HG03025 (cell line): ENCODE measurements at regions not wholly inside any gene's neighbourhood (a gene's known extent, or its start where the extent isn't known, plus 50 kb on each side); places are given as distances from the start of the nearest gene placed in this dataset.

Experiments
- ATAC-seq: cut with Tn5 transposase; IDR thresholded peaks from one replicate; pipeline ENCODE4 v1.9.1; 2021; ENCODE audit warnings: mild to moderate bottlenecking, moderate library complexity; ENCODE audit not compliant: unreplicated experiment, low FRiP score

DNA sequence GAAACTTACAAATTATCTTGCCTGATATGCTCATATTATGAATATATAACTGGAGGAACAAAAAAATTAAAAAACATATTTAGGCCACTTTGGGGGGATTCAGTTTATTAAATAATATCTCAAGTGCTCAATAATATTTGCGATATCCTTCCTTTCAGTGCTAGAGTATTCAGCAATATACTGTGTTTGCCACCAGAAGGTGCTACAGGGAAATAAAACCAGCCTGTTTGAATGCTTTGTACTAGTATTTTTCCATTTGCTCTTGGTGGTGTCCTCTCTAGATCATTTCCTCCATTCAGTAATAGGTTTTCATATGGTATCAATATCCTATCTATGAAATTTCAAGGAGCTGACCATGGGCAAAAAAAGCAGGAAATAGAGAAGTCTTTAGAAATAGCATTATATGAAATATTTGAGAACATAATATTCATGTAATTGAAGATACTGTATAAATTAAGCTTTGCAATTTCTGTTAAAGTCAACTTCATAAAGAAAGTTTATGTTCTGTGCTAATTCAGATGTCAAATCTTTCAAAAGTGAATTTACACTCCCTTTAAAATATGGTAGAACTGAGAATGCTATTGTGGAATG is 106.2 kb upstream of the NAV3 start:
- peak; percentile 73 for ATAC-seq

- ATAC-seq = no peak
These were observed 107.4 kb upstream of the NAV3 start for GRCh38 chr12:77723308-77723707.

GRCh38 chr12:77722536-77722935 is 108.2 kb upstream of the NAV3 start:
- no peak for ATAC-seq

DNA sequence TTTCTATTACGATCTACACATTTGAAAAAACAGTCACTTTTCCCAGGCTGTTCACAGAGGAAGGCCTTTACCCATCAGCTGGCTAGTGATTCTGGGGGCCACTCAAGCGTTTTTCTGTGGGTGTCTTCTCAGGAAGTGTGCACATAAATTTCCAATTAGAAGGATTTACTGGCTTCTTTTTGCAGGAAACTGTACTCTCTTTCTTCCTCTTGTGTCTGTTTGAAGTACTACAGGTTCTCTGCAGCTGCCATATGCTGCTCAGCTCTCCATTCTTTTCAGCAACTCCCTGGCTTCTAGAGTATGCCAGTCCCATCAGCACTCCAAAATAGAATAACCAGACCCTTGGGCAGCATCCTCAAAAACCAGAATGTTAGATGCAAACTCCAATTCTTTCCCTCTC is 110.4 kb upstream of the NAV3 start:
- ATAC-seq = no peak

- no peak for ATAC-seq
These were observed 120.5 kb upstream of the NAV3 start for GRCh38 chr12:77710209-77710608.

GRCh38 chr12:77697126-77697525 is 133.6 kb upstream of the NAV3 start:
- no peak for ATAC-seq

DNA sequence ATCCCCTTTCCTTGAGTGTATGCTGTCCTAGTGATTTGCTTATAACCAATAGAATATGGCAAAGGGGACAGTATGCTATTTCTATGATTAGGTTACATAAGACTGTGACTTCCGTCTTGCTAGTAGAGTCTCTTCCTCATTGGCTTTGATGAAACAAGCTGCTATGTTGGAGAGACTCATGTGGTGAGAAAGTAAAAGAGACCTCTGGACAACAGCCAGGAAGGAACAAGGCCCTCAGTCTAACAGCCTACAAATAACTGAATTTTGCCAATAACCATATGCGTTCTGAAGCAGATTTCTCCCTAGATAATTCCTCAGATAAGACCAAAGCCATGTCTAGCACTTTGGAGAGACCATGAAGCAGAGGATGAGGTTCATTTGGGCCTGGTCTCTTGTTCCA is 134.5 kb upstream of the NAV3 start:
- ATAC-seq = no peak

GRCh38 chr12:77689510-77690086 is 141.1 kb upstream of the NAV3 start:
- no peak for ATAC-seq

DNA sequence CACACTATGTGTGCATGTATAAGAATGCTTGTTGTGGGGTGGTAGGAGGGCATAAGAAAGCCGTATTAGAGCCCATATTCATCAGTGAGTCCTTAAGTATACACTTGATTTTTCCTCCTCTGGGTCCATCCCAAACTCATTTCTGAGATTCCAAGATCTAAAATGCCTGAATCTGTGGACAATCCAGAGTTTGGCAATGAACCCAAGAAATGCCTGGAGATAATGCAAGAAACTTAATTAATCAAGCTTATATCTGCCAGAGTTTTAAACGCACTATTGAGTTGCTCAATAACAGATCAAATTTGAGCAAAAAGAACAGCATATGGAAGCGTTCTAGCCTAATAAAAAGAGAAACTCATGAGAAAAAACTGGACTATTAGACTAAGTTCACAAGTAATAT is 143.4 kb upstream of the NAV3 start:
- ATAC-seq = no peak

GRCh38 chr12:77686760-77687159 is 143.9 kb upstream of the NAV3 start:
- ATAC-seq = no peak

DNA sequence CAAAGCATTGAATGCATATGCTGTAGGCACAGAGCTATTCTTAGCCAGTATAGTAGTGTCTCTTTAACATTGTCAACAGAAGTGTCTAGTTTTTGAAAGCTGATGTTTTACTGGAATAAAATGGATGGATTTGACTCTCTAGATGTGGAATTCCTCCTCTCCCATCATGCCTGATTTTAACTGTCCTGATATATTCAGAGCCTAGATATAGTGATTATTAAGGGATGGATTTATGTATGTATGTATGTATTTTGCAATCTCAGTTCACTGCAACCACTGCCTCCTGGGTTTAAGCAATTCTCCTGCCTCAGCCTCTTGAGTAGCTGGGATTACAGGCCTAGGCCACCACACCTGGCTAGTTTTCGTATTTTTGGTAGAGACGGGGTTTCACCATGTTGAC is 144.8 kb upstream of the NAV3 start:
- no peak for ATAC-seq

DNA sequence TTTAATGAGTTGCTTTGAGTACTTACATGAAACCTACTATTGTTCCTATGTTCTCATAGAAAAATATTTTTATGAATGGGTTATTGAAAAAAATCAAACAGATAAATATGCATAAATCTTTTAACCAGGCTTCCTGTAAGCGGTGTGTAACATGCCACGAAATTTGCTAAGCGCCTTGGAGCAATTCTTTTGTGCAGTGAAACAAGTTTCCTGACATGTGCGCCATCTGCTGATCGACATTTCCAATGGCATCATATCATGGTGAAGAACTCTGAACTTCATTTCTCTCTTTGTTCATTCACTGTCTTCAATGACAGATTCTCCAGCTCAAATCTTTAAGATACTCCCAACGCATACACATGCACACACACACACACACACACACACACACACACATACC is 145.6 kb upstream of the NAV3 start:
- no peak for ATAC-seq

GRCh38 chr12:77682488-77682887 is 148.2 kb upstream of the NAV3 start:
- no peak for ATAC-seq

DNA sequence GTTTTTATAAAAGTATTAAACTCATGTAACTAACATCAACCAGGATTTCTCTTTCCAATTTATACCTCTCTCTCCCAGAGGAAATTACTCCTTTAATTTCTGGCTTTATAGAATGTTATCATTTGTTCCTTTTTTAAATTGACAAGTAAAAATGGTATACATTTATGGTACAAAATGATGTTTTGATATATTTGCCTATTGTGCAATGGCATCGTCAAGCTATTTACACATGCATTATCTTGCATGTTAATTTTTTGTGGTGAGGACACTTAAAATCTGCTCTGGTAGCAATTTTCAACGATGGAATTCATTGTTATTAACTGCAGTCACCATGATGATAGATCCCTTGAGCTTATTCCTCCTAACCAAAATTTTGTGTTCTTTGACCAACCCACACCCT is 149.0 kb upstream of the NAV3 start:
- ATAC-seq = no peak

DNA sequence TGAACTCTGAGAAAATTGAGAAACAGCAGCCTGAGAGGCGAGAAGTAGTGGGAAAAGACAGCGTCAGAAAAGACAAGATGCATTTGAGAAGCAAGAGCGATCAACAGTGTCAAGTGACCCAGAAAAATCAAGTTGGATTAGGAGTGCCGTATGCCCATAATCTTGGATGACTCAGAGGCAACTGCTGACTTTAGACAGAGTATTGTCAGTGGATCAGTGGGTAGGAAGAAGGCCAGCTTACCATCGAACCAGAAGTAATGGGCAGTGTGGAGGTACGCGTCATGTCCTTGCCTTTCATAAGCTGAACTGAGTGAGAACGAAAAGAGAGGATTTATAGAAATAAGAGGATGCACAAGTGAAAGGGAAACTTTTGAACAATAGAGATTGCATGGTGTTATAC is 151.0 kb upstream of the NAV3 start:
- ATAC-seq = no peak

DNA sequence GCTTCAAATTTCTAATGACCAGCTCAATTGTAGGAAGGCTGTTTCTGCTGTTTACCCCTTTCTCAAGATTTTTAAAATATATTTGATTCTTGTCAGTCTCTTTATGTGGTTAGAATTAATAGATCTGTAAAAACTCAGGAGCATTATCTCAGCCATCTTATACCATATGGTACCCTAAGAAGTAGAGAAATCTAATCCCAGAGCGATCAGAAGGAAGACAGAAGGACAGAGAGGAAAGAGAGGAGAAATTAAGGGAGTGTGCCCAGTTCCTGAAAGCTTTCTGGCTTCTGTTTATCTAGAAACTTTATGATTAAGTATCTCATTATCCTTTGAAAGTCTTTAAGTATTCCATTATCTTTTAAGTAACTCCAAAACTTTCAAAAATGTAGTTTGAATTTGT is 152.1 kb upstream of the NAV3 start:
- ATAC-seq = no peak

DNA sequence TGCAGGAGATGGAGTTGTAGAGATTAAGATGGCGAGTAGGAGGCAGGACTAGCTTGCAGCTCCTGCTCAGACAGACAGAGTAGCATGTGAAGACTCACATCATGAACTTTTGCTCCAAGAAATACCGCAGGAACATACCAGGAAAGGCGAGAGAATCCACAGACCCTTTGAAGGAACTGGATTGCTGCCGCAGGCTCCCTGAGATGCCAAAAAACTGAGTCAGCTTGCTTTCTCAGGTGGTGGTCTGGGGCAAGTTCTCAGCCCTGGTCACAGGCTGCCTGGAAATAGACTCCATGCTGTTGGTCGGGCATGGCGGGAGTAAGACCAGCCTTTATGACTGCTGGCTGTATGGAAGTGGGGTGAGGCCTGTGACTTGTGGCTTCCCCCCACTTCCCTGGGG is 163.6 kb upstream of the NAV3 start:
- ATAC-seq = no peak

DNA sequence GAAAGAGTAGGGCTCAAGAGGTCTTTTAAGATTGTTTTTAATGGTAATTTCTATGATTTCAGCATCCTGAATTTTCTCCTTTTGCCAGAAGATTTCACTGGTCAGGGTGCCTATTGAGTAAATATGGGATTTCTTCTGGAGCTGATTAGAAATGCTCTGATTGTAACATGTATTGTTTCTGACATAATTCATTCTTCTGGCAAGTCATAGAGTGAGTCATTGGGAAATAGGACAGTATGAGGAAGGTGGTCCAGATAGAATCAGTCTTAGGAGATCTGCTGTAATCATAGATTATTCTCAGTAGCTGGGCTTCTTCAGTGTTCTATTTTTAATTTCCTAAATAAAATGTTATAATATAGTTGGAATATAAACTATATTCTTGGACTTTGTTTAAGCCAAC is 182.0 kb upstream of the NAV3 start:
- ATAC-seq = no peak

DNA sequence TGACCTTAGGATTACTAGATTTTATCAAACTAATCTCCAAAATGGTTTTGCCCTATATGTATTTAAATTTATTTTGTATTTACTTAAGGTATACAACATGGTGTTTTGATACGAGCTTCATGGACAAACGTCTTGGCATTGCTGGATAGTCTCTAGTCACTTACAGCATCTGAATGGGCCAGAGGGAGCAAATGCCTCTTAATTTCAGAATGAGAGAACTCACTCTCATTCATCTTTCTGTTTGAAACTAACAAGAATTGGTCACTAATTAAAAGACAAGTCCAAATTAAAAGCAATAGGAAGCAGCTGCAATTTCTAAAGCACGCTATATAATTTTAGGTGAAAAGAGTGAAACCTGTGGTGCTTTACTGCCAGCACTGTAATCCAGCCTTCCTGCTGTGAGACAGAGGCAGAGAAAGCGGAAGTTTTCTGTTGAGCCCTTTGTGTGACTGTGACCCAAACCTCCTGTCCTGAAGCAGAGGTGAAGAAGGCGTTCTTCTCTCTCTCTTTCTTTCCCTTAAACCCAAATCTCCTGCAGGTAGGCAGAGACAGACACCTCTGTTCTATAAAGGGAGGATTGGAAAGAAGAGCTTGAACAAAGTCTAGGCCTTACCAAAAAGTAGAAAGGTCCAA is 184.6 kb upstream of the NAV3 start:
- no peak for ATAC-seq

DNA sequence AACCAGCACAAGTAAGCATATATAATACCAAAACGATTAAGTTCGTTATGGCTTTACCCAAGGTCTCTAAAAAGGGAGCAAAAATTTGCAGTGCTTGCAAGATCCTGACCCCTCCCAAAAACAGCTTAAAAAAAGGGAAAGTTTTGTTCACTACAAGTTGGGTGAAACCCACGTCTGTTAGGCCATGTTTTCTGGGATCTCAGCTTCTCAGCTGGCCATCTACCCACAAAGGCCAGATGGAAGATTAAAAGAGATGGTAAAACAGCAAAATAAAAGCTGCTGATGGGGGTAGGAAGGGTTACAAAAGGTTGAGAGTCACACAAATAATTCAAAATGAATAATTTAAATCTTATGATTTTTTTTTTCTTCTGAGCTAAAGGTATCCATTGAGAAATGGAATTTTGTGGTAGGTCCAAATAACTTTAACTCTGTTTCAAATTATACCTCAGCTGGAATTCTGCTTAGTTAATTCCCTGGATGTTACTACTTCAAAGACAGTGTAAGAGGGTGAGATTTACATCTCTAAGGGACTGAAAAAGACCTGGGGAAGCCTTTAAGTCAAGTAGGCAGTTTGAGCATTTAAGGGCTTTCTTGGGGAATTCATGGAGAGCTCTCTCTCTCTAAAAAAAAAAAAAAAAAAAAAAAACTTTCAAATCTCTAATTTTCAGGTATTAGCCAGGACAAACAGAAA is 185.6 kb upstream of the NAV3 start:
- no peak for ATAC-seq

GRCh38 chr12:77642246-77642645 is 188.4 kb upstream of the NAV3 start:
- no peak for ATAC-seq

DNA sequence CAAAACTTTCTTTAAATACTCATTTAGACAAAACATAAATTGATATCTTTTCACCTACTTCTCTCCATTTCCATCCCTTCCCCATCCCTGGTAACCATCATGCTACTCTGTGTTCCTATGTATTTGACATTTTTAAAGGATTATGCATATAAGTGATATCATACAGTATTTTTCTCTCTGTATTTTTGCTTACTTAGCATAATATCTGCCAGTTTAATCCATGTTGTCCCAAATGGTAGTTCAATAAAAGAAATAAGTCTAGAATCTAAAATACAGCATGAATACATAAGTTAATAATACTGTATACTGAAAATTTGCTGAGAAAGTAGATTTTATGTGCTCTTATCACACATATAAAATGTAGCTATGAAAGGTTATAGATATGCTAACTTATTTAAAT is 190.3 kb upstream of the NAV3 start:
- ATAC-seq = no peak
